ENCODE measurements at regions not wholly inside any gene's neighbourhood (a gene's known extent, or its start where the extent isn't known, plus 50 kb on each side); places are given as distances from the start of the nearest gene placed in this dataset.

DNA sequence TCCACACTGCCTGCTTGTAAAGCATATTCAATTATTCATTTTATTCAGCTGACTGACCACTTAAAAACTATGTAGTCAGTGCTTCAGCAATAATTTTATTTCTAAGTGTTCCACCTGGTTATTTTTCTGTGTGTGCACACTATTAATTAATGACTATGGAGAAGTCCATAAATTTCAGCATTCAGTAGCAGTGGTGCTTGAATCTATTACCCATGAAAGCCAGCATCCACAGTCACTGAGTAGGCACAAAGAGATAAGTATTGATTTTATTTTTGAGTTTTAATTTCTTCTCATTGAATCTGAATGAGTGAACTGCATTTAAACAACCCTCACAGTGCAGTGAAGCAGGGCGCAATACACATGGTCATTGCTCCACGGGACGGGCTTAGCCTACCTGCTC, 643.1 kb downstream of the GALC start:
- TF ChIP-seq MAX (IDR thresholded peaks at IDR 0.05; ENCODE audit: low read depth, low read length) = no peak
- TF ChIP-seq MYC (IDR thresholded peaks at IDR 0.05; ENCODE audit: low read depth, low read length) = no peak
- TF ChIP-seq, protein P1, sequence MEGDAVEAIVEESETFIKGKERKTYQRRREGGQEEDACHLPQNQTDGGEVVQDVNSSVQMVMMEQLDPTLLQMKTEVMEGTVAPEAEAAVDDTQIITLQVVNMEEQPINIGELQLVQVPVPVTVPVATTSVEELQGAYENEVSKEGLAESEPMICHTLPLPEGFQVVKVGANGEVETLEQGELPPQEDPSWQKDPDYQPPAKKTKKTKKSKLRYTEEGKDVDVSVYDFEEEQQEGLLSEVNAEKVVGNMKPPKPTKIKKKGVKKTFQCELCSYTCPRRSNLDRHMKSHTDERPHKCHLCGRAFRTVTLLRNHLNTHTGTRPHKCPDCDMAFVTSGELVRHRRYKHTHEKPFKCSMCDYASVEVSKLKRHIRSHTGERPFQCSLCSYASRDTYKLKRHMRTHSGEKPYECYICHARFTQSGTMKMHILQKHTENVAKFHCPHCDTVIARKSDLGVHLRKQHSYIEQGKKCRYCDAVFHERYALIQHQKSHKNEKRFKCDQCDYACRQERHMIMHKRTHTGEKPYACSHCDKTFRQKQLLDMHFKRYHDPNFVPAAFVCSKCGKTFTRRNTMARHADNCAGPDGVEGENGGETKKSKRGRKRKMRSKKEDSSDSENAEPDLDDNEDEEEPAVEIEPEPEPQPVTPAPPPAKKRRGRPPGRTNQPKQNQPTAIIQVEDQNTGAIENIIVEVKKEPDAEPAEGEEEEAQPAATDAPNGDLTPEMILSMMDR (IDR thresholded peaks at IDR 0.05; ENCODE audit: low read depth, low read length) = no peak
- no peak for TF ChIP-seq POLR2A (IDR thresholded peaks at IDR 0.05; ENCODE audit: extremely low read depth, insufficient read length)
- H3K4me3 ChIP-seq (ENCODE audit: low read depth, low read length) = no peak overlapping the region
- DNase-seq (ENCODE audit: low read depth) = no peak

DNA sequence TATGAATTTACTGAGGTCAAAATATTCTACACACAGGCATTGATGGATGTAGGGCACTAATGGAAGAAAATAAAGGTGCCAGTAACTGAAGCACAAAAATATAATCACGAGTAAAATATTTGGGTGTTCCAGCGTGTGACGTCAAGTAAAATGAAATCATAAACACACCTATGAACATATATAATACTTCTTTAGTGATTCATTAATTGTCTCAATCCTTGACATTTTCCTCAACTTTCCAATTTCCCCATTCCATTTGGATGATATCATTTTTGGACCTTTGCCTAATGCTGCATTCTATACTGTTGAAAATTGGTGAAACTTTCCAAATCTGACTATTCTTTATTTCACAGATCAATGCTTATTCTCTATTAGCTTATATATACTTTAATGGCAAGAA, 649.3 kb downstream of the GALC start:
- TF ChIP-seq MYC (IDR thresholded peaks at IDR 0.05; ENCODE audit: low read depth, low read length) (no peak), POLR2A (IDR thresholded peaks at IDR 0.05; ENCODE audit: extremely low read depth, insufficient read length) (no peak), MAX (IDR thresholded peaks at IDR 0.05; ENCODE audit: low read depth, low read length) (no peak)
- H3K4me3 ChIP-seq (ENCODE audit: low read depth, low read length) = no peak overlapping the region
- DNase-seq (ENCODE audit: low read depth) = no peak

DNA sequence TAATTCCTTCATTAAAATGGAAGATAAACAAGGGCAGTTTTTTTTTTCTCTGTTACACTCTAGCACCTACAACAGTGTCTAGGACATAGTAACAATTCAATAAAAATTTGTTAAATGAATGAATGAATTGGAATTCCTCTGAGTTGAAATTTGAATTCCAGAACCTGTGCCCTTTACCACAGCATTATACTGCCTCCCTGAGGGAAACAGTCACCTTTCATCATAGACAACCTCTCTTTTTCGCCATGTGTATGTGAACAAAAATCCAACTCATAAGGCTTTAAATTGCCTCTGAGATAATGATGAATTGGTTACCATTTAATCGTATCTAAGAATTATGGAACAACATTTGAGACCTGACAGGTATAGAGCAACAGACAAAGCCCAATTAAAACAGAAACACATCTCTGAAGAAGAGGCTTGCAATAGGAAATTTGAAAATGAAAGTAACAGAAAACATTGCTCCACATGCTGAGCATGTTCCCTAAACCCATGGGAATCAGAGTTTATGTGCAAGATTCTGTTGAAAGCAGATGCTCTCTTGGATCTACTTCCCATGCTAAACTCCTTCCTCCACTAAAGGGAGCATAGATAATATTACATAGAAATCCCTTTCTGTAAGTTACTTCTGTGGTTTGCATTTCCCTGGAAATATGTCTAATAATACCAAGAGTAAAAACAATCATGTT, 657.8 kb downstream of the GALC start:
- DNase-seq (ENCODE audit: low read depth) = no peak

GRCh38 chr14:87331991-87332390, 661.0 kb downstream of the GALC start:
- H3K4me3 ChIP-seq (ENCODE audit: low read depth, low read length) = no peak overlapping the region
- no peak for DNase-seq (ENCODE audit: low read depth)
- TF ChIP-seq MAX (IDR thresholded peaks at IDR 0.05; ENCODE audit: low read depth, low read length) (no peak), POLR2A (IDR thresholded peaks at IDR 0.05; ENCODE audit: extremely low read depth, insufficient read length) (no peak), MYC (IDR thresholded peaks at IDR 0.05; ENCODE audit: low read depth, low read length) (no peak)
- TF ChIP-seq, protein P1 (IDR thresholded peaks at IDR 0.05; ENCODE audit: low read depth, low read length) = no peak

More for the DNA sequence above, 657.8 kb downstream of the GALC start:
- no peak overlapping the region for H3K4me3 ChIP-seq (ENCODE audit: low read depth, low read length)
- TF ChIP-seq POLR2A (IDR thresholded peaks at IDR 0.05; ENCODE audit: extremely low read depth, insufficient read length) = no peak
- no peak for TF ChIP-seq MAX (IDR thresholded peaks at IDR 0.05; ENCODE audit: low read depth, low read length)
- no peak for TF ChIP-seq MYC (IDR thresholded peaks at IDR 0.05; ENCODE audit: low read depth, low read length)
- TF ChIP-seq, protein P1 (IDR thresholded peaks at IDR 0.05; ENCODE audit: low read depth, low read length) = no peak

- TF ChIP-seq MAX (IDR thresholded peaks at IDR 0.05; ENCODE audit: low read depth, low read length) (no peak), MYC (IDR thresholded peaks at IDR 0.05; ENCODE audit: low read depth, low read length) (no peak), POLR2A (IDR thresholded peaks at IDR 0.05; ENCODE audit: extremely low read depth, insufficient read length) (no peak)
- TF ChIP-seq, protein P1 (IDR thresholded peaks at IDR 0.05; ENCODE audit: low read depth, low read length) = no peak
- DNase-seq (ENCODE audit: low read depth) = no peak
Measured at GRCh38 chr14:87325741-87326140, 667.2 kb downstream of the GALC start.

GRCh38 chr14:87323191-87323590, 669.8 kb downstream of the GALC start:
- TF ChIP-seq MYC (IDR thresholded peaks at IDR 0.05; ENCODE audit: low read depth, low read length) (no peak), POLR2A (IDR thresholded peaks at IDR 0.05; ENCODE audit: extremely low read depth, insufficient read length) (no peak), MAX (IDR thresholded peaks at IDR 0.05; ENCODE audit: low read depth, low read length) (no peak)
- TF ChIP-seq, protein P1 (IDR thresholded peaks at IDR 0.05; ENCODE audit: low read depth, low read length) = no peak
- DNase-seq (ENCODE audit: low read depth) = no peak
- no peak overlapping the region for H3K4me3 ChIP-seq (ENCODE audit: low read depth, low read length)

More at GRCh38 chr14:87325741-87326140, 667.2 kb downstream of the GALC start:
- H3K4me3 ChIP-seq (ENCODE audit: low read depth, low read length) = no peak overlapping the region

Measured in NB4 (cell line).